Peyer's patch (tissue), 4 donors: ENCODE measurements at regions not wholly inside any gene's neighbourhood (a gene's known extent, or its start where the extent isn't known, plus 50 kb on each side); places are given as distances from the start of the nearest gene placed in this dataset.

Source experiments
- DNase-seq, 3 donors: peaks; one replicate each; pipeline ENCODE4 v3.0.0-alpha.2; 2017 to 2019
- H3K27ac ChIP-seq, 4 donors: fragments of 200-600 bp; sonication (generic); one replicate each; pipeline ENCODE4 v1.5.1; 2016 to 2019
- H3K27me3 ChIP-seq, 2 donors: fragments of 200-600 bp; sonication (generic); one replicate each; pipeline ENCODE4 v1.5.1; 2019
- H3K36me3 ChIP-seq, 3 donors: fragments of 200-600 bp; sonication (generic); one replicate each; pipeline ENCODE4 v1.5.1; 2016 to 2019
- H3K4me1 ChIP-seq, 4 donors: fragments of 200-600 bp; sonication (generic); one replicate each; pipeline ENCODE4 v1.5.1; 2016 to 2019
- H3K4me3 ChIP-seq, 4 donors: fragments of 200-600 bp; sonication (generic); 1 replicate in 3 of 4; 2 replicates in 1 of 4; pipeline ENCODE4 v1.5.1; 2016 to 2019; ENCODE audit warnings: mild to moderate bottlenecking in 1 of 4
- H3K9me3 ChIP-seq, 4 donors: fragments of 200-600 bp; sonication (generic); one replicate each; pipeline ENCODE4 v1.5.1; 2016 to 2019; ENCODE audit warnings: mild to moderate bottlenecking in 1 of 4
- POLR2A ChIP-seq, 2 donors: fragments of 450-650 bp; IDR thresholded peaks; one replicate each; pipeline ENCODE4 v1.5.1; 2017; ENCODE audit warnings: antibody characterized with exemption in 2 of 2, mild to moderate bottlenecking in 2 of 2, moderate library complexity in 2 of 2
- TF ChIP-seq, protein P1 (sequence below), 6 experiments: fragments of 450-650 bp in 4 of 6; fragments of 200-600 bp in 2 of 6; sonication (generic) in 1 of 6; IDR thresholded peaks; one replicate each; pipeline ENCODE4 v1.5.1; 2017 to 2019; ENCODE audit warnings: antibody characterized with exemption in 6 of 6, mild to moderate bottlenecking in 3 of 6, moderate library complexity in 1 of 6

DNA sequence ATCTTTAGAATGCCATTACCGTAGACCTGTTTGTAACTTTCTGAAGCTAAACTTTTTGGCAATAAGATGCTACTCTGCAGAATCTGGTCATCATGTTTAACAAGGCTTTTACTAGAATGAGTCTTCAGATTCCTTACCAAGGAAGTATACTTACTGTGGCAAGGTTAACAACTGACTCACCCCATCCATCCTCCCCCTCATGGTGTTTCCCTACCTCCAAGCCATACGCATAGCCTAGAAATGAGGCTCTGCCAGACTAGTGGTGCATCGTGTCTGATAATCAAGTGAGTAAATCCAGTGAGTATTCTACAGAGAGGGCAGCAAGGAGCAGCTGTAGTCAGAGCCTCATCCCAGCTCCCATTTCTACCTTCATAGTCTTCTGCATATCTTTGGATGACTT, 223.6 kb downstream of the IPMK start:
- no peak for DNase-seq

DNA sequence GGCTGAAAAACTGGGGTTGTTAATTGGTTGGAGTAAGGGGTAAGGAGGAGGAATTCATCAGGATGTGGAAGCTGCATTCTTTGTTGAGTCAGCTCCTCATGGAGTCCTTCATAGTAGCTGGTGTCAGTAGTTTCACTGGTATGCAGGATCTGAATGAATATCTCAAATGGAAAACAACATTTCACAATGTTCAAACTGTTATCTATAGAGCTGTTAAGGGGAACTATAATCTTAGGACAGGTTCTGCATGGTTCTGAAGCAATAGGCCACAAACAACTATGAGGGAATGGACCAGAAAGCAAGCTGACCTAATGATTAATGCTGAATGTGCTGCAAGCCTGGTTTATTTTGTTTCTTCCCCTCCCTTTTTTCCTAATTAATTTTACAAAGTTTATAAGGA, 225.8 kb downstream of the IPMK start:
- no peak for DNase-seq
- Histone ChIP-seq H3K27ac (no peak overlapping the region), H3K4me3 (no peak overlapping the region), H3K36me3 (no peaks in the 10 kb centered on the region), H3K27me3 (no peaks in the 10 kb centered on the region), H3K4me1 (no peaks in the 10 kb centered on the region), H3K9me3 (no peaks in the 10 kb centered on the region)
- TF ChIP-seq, protein P1, sequence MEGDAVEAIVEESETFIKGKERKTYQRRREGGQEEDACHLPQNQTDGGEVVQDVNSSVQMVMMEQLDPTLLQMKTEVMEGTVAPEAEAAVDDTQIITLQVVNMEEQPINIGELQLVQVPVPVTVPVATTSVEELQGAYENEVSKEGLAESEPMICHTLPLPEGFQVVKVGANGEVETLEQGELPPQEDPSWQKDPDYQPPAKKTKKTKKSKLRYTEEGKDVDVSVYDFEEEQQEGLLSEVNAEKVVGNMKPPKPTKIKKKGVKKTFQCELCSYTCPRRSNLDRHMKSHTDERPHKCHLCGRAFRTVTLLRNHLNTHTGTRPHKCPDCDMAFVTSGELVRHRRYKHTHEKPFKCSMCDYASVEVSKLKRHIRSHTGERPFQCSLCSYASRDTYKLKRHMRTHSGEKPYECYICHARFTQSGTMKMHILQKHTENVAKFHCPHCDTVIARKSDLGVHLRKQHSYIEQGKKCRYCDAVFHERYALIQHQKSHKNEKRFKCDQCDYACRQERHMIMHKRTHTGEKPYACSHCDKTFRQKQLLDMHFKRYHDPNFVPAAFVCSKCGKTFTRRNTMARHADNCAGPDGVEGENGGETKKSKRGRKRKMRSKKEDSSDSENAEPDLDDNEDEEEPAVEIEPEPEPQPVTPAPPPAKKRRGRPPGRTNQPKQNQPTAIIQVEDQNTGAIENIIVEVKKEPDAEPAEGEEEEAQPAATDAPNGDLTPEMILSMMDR (IDR thresholded peaks at IDR 0.05): no peak
- TF ChIP-seq POLR2A (IDR thresholded peaks at IDR 0.05): no peak

More for the DNA sequence above, 223.6 kb downstream of the IPMK start:
- Histone ChIP-seq H3K36me3 (no peaks in the 10 kb centered on the region), H3K4me1 (no peaks in the 10 kb centered on the region), H3K9me3 (no peaks in the 10 kb centered on the region), H3K4me3 (no peak overlapping the region), H3K27ac (no peak overlapping the region), H3K27me3 (no peaks in the 10 kb centered on the region)
- no peak for TF ChIP-seq POLR2A (IDR thresholded peaks at IDR 0.05)
- TF ChIP-seq, protein P1 (IDR thresholded peaks at IDR 0.05): no peak

DNA sequence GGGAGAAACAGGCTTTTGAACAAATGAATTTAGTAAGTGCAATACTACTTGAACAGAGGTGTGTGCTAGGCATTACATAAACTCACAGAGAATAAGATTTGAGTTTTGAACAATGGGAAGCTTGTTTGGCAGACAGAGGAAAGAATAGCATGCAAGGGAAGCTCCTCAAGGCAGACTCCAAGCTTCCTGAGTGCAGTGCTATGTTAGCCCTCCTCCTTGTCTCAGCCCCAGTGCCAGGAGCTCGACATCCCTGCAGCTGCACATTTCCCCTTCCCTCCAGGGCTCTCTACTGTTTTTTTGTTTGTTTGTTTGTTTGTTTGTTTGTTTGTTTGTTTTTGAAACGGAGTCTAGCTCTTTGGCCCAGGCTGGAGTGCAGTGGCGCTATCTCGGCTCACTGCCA, 237.5 kb downstream of the IPMK start:
- H3K36me3 ChIP-seq: no peaks in the 10 kb centered on the region
- H3K27ac ChIP-seq: no peak overlapping the region
- H3K27me3 ChIP-seq: no peaks in the 10 kb centered on the region
- no peaks in the 10 kb centered on the region for H3K4me1 ChIP-seq
- no peak for DNase-seq
- H3K9me3 ChIP-seq: no peaks in the 10 kb centered on the region
- no peak for TF ChIP-seq POLR2A (IDR thresholded peaks at IDR 0.05)
- TF ChIP-seq, protein P1 (IDR thresholded peaks at IDR 0.05): no peak
- H3K4me3 ChIP-seq: no peak overlapping the region

DNA sequence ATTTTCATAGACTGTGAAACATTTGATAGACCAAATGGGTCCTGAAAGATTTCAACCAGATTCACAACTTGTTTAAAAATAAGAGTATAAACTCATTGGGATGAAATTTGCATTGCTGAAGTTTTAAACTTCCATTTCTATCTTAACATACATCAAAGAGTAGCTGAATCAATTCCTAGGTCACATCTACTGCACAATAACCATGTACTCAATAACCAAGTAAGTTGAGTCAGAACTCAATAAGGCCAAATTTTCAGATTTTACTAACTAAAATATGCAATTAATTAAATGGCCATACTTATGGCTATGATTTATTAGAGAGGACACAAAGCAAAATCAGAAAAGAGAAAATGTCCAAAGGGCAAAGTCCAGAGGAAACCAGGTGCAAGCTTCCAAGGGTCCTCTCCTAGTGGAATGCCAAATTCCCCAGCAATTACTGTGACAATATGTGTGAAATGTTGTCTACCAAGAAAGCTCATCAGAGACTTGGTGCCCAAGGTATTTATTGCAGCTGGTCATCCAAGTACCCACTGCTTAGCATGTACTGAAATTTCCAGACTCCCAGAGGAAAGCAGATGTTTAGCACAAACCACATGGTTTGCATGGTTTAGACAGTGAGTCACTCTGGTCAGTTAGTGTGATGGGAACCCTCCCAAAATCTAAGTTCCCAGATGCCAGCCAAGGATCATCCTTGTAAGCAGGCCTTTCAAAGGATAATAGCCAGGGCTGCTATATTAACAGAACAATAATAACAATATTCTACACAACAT, 238.9 kb downstream of the IPMK start:
- no peak overlapping the region for H3K27ac ChIP-seq
- no peak for TF ChIP-seq POLR2A (IDR thresholded peaks at IDR 0.05)
- TF ChIP-seq, protein P1 (IDR thresholded peaks at IDR 0.05): no peak
- DNase-seq: no peak
- H3K4me1 ChIP-seq: no peaks in the 10 kb centered on the region
- H3K27me3 ChIP-seq: no peaks in the 10 kb centered on the region
- H3K4me3 ChIP-seq: no peak overlapping the region
- H3K36me3 ChIP-seq: no peaks in the 10 kb centered on the region
- H3K9me3 ChIP-seq: no peaks in the 10 kb centered on the region

- no peak for DNase-seq
- H3K27ac ChIP-seq: no peak overlapping the region
- no peaks in the 10 kb centered on the region for H3K36me3 ChIP-seq
- TF ChIP-seq POLR2A (IDR thresholded peaks at IDR 0.05): no peak
- H3K9me3 ChIP-seq: no peaks in the 10 kb centered on the region
- H3K27me3 ChIP-seq: no peaks in the 10 kb centered on the region
- H3K4me3 ChIP-seq: no peak overlapping the region
- H3K4me1 ChIP-seq: no peaks in the 10 kb centered on the region
Observed at GRCh38 chr10:58027426-58027825, 240.3 kb downstream of the IPMK start.

DNA sequence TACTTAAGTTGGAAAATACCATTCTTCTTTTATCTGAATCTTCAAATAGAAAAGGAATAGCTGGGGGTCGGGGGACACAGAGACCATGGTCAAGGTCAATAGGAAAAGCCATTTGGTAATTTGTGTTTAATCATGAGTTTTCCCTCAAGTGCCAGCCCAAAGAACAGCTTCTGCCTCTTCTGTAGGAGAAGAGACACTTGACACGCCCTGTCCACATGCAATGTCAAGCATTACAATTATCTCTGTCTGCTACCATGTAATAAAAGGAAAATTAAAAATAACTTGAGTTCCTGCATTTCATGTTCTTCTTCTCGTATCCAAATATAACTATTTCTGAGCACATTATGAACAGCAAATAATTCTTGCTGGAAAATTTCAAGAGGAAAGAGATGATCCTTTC, 241.7 kb downstream of the IPMK start:
- TF ChIP-seq, protein P1 (IDR thresholded peaks at IDR 0.05): no peak
- TF ChIP-seq POLR2A (IDR thresholded peaks at IDR 0.05): no peak
- no peaks in the 10 kb centered on the region for H3K27me3 ChIP-seq
- H3K9me3 ChIP-seq: no peaks in the 10 kb centered on the region
- no peaks in the 10 kb centered on the region for H3K36me3 ChIP-seq
- H3K27ac ChIP-seq: no peak overlapping the region
- no peak overlapping the region for H3K4me3 ChIP-seq
- no peaks in the 10 kb centered on the region for H3K4me1 ChIP-seq
- no peak for DNase-seq
